ENCODE measurements at regions not wholly inside any gene's neighbourhood (a gene's known extent, or its start where the extent isn't known, plus 50 kb on each side); places are given as distances from the start of the nearest gene placed in this dataset.

- no peak for DNase-seq
Measured at GRCh38 chr2:195606179-195606578, 50.8 kb upstream of the SLC39A10 start.

GRCh38 chr2:195604706-195605105 lies 52.3 kb upstream of the SLC39A10 start:
- no peak for DNase-seq

- no peak for DNase-seq
Measured at GRCh38 chr2:195603998-195604397, 53.0 kb upstream of the SLC39A10 start.

- DNase-seq, result no peak
Measured at GRCh38 chr2:195603408-195603807, 53.6 kb upstream of the SLC39A10 start.

GRCh38 chr2:195602687-195603086 lies 54.3 kb upstream of the SLC39A10 start:
- no peak for DNase-seq

GRCh38 chr2:195601361-195601760 lies 55.7 kb upstream of the SLC39A10 start:
- DNase-seq, result no peak

GRCh38 chr2:195600778-195601177 lies 56.2 kb upstream of the SLC39A10 start:
- DNase-seq, result no peak

GRCh38 chr2:195596840-195597239 lies 60.2 kb upstream of the SLC39A10 start:
- no peak for DNase-seq

- DNase-seq, result no peak
Measured at GRCh38 chr2:195595825-195596224, 61.2 kb upstream of the SLC39A10 start.

- no peak for DNase-seq
Measured at GRCh38 chr2:195594919-195595694, 61.9 kb upstream of the SLC39A10 start.

GRCh38 chr2:195594248-195594647 lies 62.8 kb upstream of the SLC39A10 start:
- DNase-seq, result no peak

- DNase-seq, result no peak
Measured at GRCh38 chr2:195592105-195592504, 64.9 kb upstream of the SLC39A10 start.

GRCh38 chr2:195590861-195591205 lies 66.2 kb upstream of the SLC39A10 start:
- no peak for DNase-seq

GRCh38 chr2:195590199-195590860 lies 66.7 kb upstream of the SLC39A10 start:
- DNase-seq, result no peak

GRCh38 chr2:195587966-195588365 lies 69.1 kb upstream of the SLC39A10 start:
- DNase-seq, result no peak

GRCh38 chr2:195586062-195586714 lies 70.8 kb upstream of the SLC39A10 start:
- DNase-seq, result no peak

GRCh38 chr2:195582188-195582587 lies 74.8 kb upstream of the SLC39A10 start:
- DNase-seq, result no peak

GRCh38 chr2:195579776-195580555 lies 77.1 kb upstream of the SLC39A10 start:
- no peak for DNase-seq

- DNase-seq, result no peak
Measured at GRCh38 chr2:195575879-195576401, 81.1 kb upstream of the SLC39A10 start.

- DNase-seq, result no peak
Measured at GRCh38 chr2:195575016-195575415, 82.0 kb upstream of the SLC39A10 start.

GRCh38 chr2:195574312-195574711 lies 82.7 kb upstream of the SLC39A10 start:
- no peak for DNase-seq

GRCh38 chr2:195572895-195573683 lies 83.9 kb upstream of the SLC39A10 start:
- no peak for DNase-seq

Measured in activated CD4-positive, alpha-beta T cell treated with anti-CD3 and anti-CD28 coated beads for 4 hours (primary cell).